SK-N-SH (cell line): ENCODE measurements at regions not wholly inside any gene's neighbourhood (a gene's known extent, or its start where the extent isn't known, plus 50 kb on each side); places are given as distances from the start of the nearest gene placed in this dataset.

Experiments
- CTCF ChIA-PET: fragments of 300-600, 350-600 bp; formaldehyde crosslinking; extraction: SDS; loops from one replicate; lab custom pipeline; 2021; lab: Yijun Ruan, JAX
- POLR2A ChIA-PET: fragments of 350-600 bp; sonication (Branson Sonifier 250); formaldehyde crosslinking; extraction: SDS; loops from one replicate; lab custom pipeline; 2020; ENCODE audit warnings: antibody characterized with exemption, inconsistent platforms; lab: Yijun Ruan, JAX
- DNase-seq: peaks from one replicate; pipeline ENCODE4 v3.0.0; 2012
- H2AFZ ChIP-seq: fragments of 200-600 bp; sonication (generic); 2 replicates; pipeline ENCODE4 v1.8.1; 2016; ENCODE audit warnings: antibody characterized with exemption, mild to moderate bottlenecking, low read depth
- H3F3A ChIP-seq: fragments of 200-600 bp; sonication (generic); replicated peaks from 2 replicates; pipeline ENCODE3; 2016; ENCODE audit warnings: antibody characterized with exemption, mild to moderate bottlenecking; ENCODE audit not compliant: insufficient read depth
- H3K27ac ChIP-seq, 2 experiments: fragments of 200-500 bp in 1 of 2; fragments of 200-600 bp in 1 of 2; sonication (Bioruptor generic) in 1 of 2; sonication (generic), shearing (Covaris generic) in 1 of 2; 2 replicates each; pipeline versions ENCODE4 v1.5.1 to v1.6.1; 2014 to 2016; ENCODE audit warnings: low read depth in 2 of 2, inconsistent platforms in 1 of 2, low read length in 1 of 2, mild to moderate bottlenecking in 1 of 2, mixed read lengths in 1 of 2
- H3K27me3 ChIP-seq: fragments of 200-600 bp; sonication (generic), shearing (Covaris generic); 2 replicates; pipeline ENCODE4 v1.6.1; 2016; ENCODE audit warnings: mixed run types; ENCODE audit not compliant: insufficient read depth
- H3K36me3 ChIP-seq, 2 experiments: fragments of 200-500 bp in 1 of 2; fragments of 200-600 bp in 1 of 2; sonication (Bioruptor generic) in 1 of 2; sonication (generic) in 1 of 2; replicated peaks in 1 of 2; 2 replicates each; pipeline versions ENCODE3 to v1.5.1; 2014 to 2016; ENCODE audit warnings: low read length in 1 of 2, mild to moderate bottlenecking in 1 of 2; ENCODE audit not compliant: insufficient read depth in 2 of 2, control insufficient read depth in 1 of 2
- H3K4me1 ChIP-seq, 2 experiments: fragments of 200-500 bp in 1 of 2; fragments of 200-600 bp in 1 of 2; sonication (Bioruptor generic) in 1 of 2; sonication (generic), shearing (Covaris generic) in 1 of 2; 2 replicates each; pipeline versions ENCODE4 v1.5.1 to v1.6.1; 2014 to 2016; ENCODE audit warnings: low read depth in 1 of 2, low read length in 1 of 2, mixed run types in 1 of 2; ENCODE audit not compliant: insufficient read depth in 2 of 2, control insufficient read depth in 1 of 2
- H3K4me2 ChIP-seq: fragments of 200-600 bp; sonication (generic), shearing (Covaris generic); 2 replicates; pipeline ENCODE4 v1.6.1; 2017; ENCODE audit warnings: mixed run types
- H3K4me3 ChIP-seq, 2 experiments: fragments of 200-500 bp in 1 of 2; fragments of 200-600 bp in 1 of 2; sonication (Bioruptor generic) in 1 of 2; sonication (generic), shearing (Covaris generic) in 1 of 2; 2 replicates each; pipeline versions ENCODE4 v1.5.1 to v1.8.1; 2014 to 2016; ENCODE audit warnings: low read depth in 2 of 2, inconsistent platforms in 1 of 2, low read length in 1 of 2, mild to moderate bottlenecking in 1 of 2, mixed read lengths in 1 of 2, moderate library complexity in 1 of 2
- H3K79me2 ChIP-seq: fragments of 200-600 bp; sonication (generic); 2 replicates; pipeline ENCODE4 v1.8.1; 2017; ENCODE audit warnings: mild to moderate bottlenecking; ENCODE audit not compliant: insufficient read depth
- H3K9ac ChIP-seq: fragments of 200-600 bp; sonication (generic); 2 replicates; pipeline ENCODE4 v1.6.1; 2017; ENCODE audit warnings: mixed run types
- H3K9me2 ChIP-seq: fragments of 200-600 bp; sonication (generic); 2 replicates; pipeline ENCODE4 v1.6.1; 2017; ENCODE audit warnings: mixed run types
- H3K9me3 ChIP-seq: fragments of 200-600 bp; sonication (generic); 2 replicates; pipeline ENCODE4 v1.6.1; 2017; ENCODE audit warnings: mixed run types, mild to moderate bottlenecking, moderate library complexity
- H4K20me1 ChIP-seq: fragments of 200-600 bp; sonication (generic); 2 replicates; pipeline ENCODE4 v1.6.1; 2017; ENCODE audit warnings: mild to moderate bottlenecking, mixed run types; ENCODE audit not compliant: insufficient read depth
- CTCF ChIP-seq: fragments of 200-600 bp; sonication (generic); IDR thresholded peaks from 2 replicates; pipeline ENCODE4 v1.6.1; 2017; ENCODE audit warnings: antibody characterized with exemption, mild to moderate bottlenecking, moderate library complexity
- EP300 ChIP-seq, 2 experiments: IDR thresholded peaks; 2 replicates each; pipeline versions ENCODE4 v1.4.0 to v1.6.1; 2012; ENCODE audit warnings: borderline replicate concordance in 1 of 2, low read depth in 1 of 2, low read length in 1 of 2
- FOSL2 ChIP-seq: IDR thresholded peaks from 2 replicates; pipeline ENCODE4 v1.4.0; 2012; ENCODE audit warnings: low read depth, mild to moderate bottlenecking, moderate library complexity, borderline replicate concordance
- FOXJ3 ChIP-seq: sonication (generic); formaldehyde crosslinking; IDR thresholded peaks from 2 replicates; pipeline ENCODE4 v1.5.1; 2020; ENCODE audit warnings: mild to moderate bottlenecking, missing genetic modification reagents
- FOXM1 ChIP-seq: IDR thresholded peaks from 2 replicates; pipeline ENCODE4 v1.4.0; 2012; ENCODE audit warnings: low read depth, mild to moderate bottlenecking
- GABPA ChIP-seq: IDR thresholded peaks from 2 replicates; pipeline ENCODE4 v1.4.0; 2012; ENCODE audit warnings: low read depth, mild to moderate bottlenecking
- GATA2 ChIP-seq: sonication (generic); formaldehyde crosslinking; IDR thresholded peaks from 2 replicates; pipeline ENCODE4 v1.5.0; 2020; ENCODE audit warnings: mild to moderate bottlenecking, missing genetic modification reagents
- JUND ChIP-seq: IDR thresholded peaks from 2 replicates; pipeline ENCODE4 v1.4.0; 2012
- NFIC ChIP-seq: IDR thresholded peaks from 2 replicates; pipeline ENCODE4 v1.4.0; 2012; ENCODE audit warnings: borderline replicate concordance
- NRF1 ChIP-seq: IDR thresholded peaks from 2 replicates; pipeline ENCODE4 v1.6.1; 2012; ENCODE audit warnings: low read depth, mild to moderate bottlenecking, low read length
- PBX3 ChIP-seq: IDR thresholded peaks from 2 replicates; pipeline ENCODE4; 2012
- POLR2AphosphoS5 ChIP-seq: IDR thresholded peaks from 2 replicates; pipeline ENCODE4 v1.6.1; 2012; ENCODE audit warnings: low read depth, low read length
- RCOR1 ChIP-seq: fragments of 150-350 bp; IDR thresholded peaks from 2 replicates; pipeline ENCODE4 v1.6.1; 2017; ENCODE audit warnings: antibody characterized with exemption, low read length
- REST ChIP-seq: IDR thresholded peaks from 2 replicates; pipeline ENCODE4 v1.6.1; 2012; ENCODE audit warnings: mild to moderate bottlenecking, low read depth, low read length, moderate library complexity
- RXRA ChIP-seq: IDR thresholded peaks from 2 replicates; pipeline ENCODE4 v1.4.0; 2012; ENCODE audit warnings: low read depth, mild to moderate bottlenecking, borderline replicate concordance
- SIN3A ChIP-seq: IDR thresholded peaks from 2 replicates; pipeline ENCODE4 v1.6.1; 2012; ENCODE audit warnings: low read depth, mild to moderate bottlenecking, low read length, moderate library complexity, borderline replicate concordance
- SMC3 ChIP-seq: IDR thresholded peaks from 2 replicates; pipeline ENCODE4 v1.6.1; 2012; ENCODE audit warnings: low read depth, low read length, improper control_type of control experiment
- TCF12 ChIP-seq: IDR thresholded peaks from 2 replicates; pipeline ENCODE4 v1.4.0; 2012
- TEAD4 ChIP-seq: IDR thresholded peaks from 2 replicates; pipeline ENCODE4 v1.4.0; 2012; ENCODE audit warnings: mild to moderate bottlenecking, borderline replicate concordance; ENCODE audit not compliant: insufficient read depth
- USF1 ChIP-seq: IDR thresholded peaks from 2 replicates; pipeline ENCODE4 v1.4.0; 2012; ENCODE audit warnings: low read depth, borderline replicate concordance
- WGBS: methylation state at CpG from one replicate; pipeline ENCODE4 v1.1.6; 2017; ENCODE audit warnings: low lambda C conversion rate; 5-methylcytosine and 5-hydroxymethylcytosine counted together

GRCh38 chr6:159467473-159468041 is 225.5 kb downstream of the SOD2 start:
- Histone ChIP-seq H3K27me3 (peaks cover 13% of the 10 kb centered on the region; the same call in 1 of the 2 replicates), H3K4me1 (no peaks in the 10 kb centered on the region), H3K9me2 (no peaks in the 10 kb centered on the region), H3K36me3 (no peaks in the 10 kb centered on the region), H3K9ac (no peak overlapping the region), H3K4me2 (no peak overlapping the region), H3K9me3 (no peaks in the 10 kb centered on the region)
- TF ChIP-seq TEAD4, result no peak
- TF ChIP-seq NFIC, result no peak
- no peak for TF ChIP-seq FOSL2
- no peak for TF ChIP-seq JUND
- TF ChIP-seq TCF12, result no peak
- no peak for TF ChIP-seq RCOR1
- no peak for TF ChIP-seq GABPA
- no peak for TF ChIP-seq CTCF
- no peak for TF ChIP-seq FOXM1
- no peak for TF ChIP-seq USF1
- no peak for TF ChIP-seq POLR2AphosphoS5
- no peak for TF ChIP-seq EP300 (IDR thresholded peaks at IDR 0.05; ENCODE audit: borderline replicate concordance in 1 of 2, low read depth in 1 of 2, low read length in 1 of 2)
- TF ChIP-seq GATA2 (CRISPR knock-in tag), result no peak
- TF ChIP-seq, all 33 proteins: peak for 0
- H2AFZ ChIP-seq, result no peak overlapping the region; the same call in 1 of the 2 replicates
- ChIA-PET CTCF (interaction anchor here (1.3 to 4.0 kb wide), 5 partner anchors 215 to 297 kb away, joined by 3 to 21 read pairs (median 7); no protein-coding TSS in a partner anchor), POLR2A (no interaction called here)
- no peaks in the 10 kb centered on the region for H3K79me2 ChIP-seq
- DNase-seq, result no peak
- H3K4me3 ChIP-seq, result no peak overlapping the region
- WGBS, result 3% methylated on average over 5 of the region's 5 CpGs
- no peak overlapping the region for H3K27ac ChIP-seq
- H4K20me1 ChIP-seq, result no peaks in the 10 kb centered on the region
- no peaks in the 10 kb centered on the region for H3F3A ChIP-seq

GRCh38 chr6:159466926-159467325 is 226.1 kb downstream of the SOD2 start:
- TF ChIP-seq FOXJ3 (CRISPR knock-in tag) (no peak), PBX3 (no peak), NRF1 (no peak), TEAD4 (no peak), JUND (no peak), REST (no peak), USF1 (no peak), RXRA (no peak), SMC3 (no peak), SIN3A (no peak), POLR2AphosphoS5 (no peak)
- Histone ChIP-seq H3K4me2 (no peak overlapping the region), H3K27ac (no peak overlapping the region), H3K27me3 (peaks cover 16% of the 10 kb centered on the region; the same call in 1 of the 2 replicates), H3K36me3 (no peaks in the 10 kb centered on the region), H3K9me3 (no peaks in the 10 kb centered on the region), H3K4me1 (no peaks in the 10 kb centered on the region), H3K9me2 (no peaks in the 10 kb centered on the region), H3K79me2 (no peaks in the 10 kb centered on the region), H3K4me3 (no peak overlapping the region), H2AFZ (no peak overlapping the region), H3F3A (no peaks in the 10 kb centered on the region), H4K20me1 (no peaks in the 10 kb centered on the region), H3K9ac (no peak overlapping the region)
- no peak for DNase-seq
- CTCF ChIA-PET, result interaction anchor here (1.1 to 4.0 kb wide), 2 partner anchors 214 to 293 kb away, joined by 4 to 21 read pairs; no protein-coding TSS in a partner anchor
- 0% methylated on average over 2 of the region's 2 CpGs for WGBS
- POLR2A ChIA-PET, result no interaction called here
